NCI-H2029 (cell line): ENCODE measurements at regions not wholly inside any gene's neighbourhood (a gene's known extent, or its start where the extent isn't known, plus 50 kb on each side); places are given as distances from the start of the nearest gene placed in this dataset.
"Not testable (repeated sequence)": the region's sequence is repeated elsewhere in the genome, so short reads cannot be mapped to it uniquely, and the experiment has no call there.

Source experiments
- DNase-seq: peaks from one replicate; lab custom pipeline; 2025; lab: John Stamatoyannopoulos, UW

DNA sequence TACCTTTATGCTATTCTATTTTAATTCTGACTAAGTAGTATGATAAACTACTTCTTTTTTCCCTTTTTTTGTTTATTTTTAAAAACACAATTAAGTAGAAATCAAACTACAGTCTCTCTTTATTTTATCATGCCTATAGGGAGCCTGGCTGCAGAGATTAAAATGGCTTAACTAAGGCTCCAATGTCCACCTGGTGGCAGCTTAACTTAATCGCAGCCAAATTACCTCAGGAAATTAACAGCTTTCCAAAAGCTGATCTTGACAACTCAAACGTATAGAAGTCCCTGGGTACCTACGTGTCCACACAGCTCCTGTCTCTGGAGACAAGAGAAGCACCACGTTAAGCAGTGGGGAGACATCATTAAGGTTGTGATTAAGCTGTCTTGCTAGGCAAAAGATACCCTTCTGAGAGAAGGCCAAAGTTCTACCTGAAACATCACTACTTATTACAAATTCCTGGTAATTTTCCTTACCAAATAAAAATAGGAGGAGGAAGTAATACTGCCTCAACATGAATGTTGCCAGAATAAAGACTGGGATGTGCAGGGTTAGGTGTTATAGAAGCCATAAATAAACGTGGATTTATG, 63.2 kb upstream of the SNX19 start:
- DNase-seq: no peak

GRCh38 chr11:130980071-130980862, 64.0 kb upstream of the SNX19 start:
- DNase-seq: no peak

- DNase-seq: not testable (repeated sequence)
These were observed 68.0 kb upstream of the SNX19 start for GRCh38 chr11:130984241-130984640.

- no peak for DNase-seq
These were observed 76.5 kb upstream of the SNX19 start for GRCh38 chr11:130992788-130993187.

- no peak for DNase-seq
These were observed 77.8 kb upstream of the SNX19 start for GRCh38 chr11:130994043-130994442.

DNA sequence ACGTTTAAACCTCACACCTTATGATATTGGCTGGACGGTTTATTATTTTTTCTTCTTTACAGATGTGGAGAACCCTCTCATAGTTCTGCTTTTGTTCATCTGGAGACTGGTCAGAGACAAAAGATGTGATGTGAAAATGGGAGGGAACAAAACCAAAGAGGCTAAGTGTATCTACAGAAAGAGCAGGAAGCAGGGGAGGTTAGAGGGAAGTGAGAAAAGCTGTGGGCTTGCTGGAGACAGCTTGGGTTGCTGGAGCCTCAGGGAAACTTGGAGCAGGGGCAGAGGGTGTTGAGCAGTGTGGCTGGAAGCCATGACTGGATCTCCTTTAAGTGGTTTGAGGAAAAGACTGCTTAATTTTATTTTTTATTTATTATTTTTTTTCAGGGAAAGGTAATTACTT, 79.0 kb upstream of the SNX19 start:
- no peak for DNase-seq

GRCh38 chr11:130997278-130997677, 81.0 kb upstream of the SNX19 start:
- no peak for DNase-seq

GRCh38 chr11:130999086-130999485, 82.8 kb upstream of the SNX19 start:
- DNase-seq: no peak

DNA sequence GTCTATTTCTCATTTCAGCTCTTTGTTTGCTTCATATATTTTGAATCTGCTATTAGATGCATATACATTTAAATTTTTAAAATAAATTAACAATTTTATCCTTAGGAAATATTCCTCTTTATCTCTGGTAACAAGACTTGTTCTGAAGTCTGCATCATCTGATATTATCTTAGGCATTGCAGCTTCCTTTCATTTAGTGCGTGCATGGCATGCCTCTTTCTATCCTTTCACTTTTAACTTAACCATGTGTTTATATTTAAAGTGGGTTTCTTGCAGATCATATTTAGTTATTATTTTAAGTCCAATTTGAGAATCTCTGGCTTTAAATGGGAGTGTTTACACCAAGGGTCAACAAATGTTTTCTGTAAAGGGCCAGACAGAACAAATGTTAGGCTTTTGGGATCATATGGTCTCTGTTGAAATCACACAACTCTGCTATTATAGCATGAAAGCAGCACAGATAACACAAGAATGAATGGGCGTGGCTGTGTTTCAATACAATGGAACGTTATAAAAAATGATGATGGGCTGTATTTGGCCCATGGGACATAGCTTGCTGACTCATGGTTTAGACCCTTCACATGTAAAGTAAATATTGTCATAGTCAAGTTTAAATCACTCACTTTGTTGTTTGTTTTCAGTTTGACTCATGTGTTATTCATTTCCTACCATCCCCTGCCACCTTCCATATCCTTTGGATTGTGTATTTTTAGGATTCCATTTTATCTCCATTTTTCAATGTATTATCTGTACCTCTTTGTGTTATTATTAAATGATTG, 83.9 kb upstream of the SNX19 start:
- DNase-seq: no peak

DNA sequence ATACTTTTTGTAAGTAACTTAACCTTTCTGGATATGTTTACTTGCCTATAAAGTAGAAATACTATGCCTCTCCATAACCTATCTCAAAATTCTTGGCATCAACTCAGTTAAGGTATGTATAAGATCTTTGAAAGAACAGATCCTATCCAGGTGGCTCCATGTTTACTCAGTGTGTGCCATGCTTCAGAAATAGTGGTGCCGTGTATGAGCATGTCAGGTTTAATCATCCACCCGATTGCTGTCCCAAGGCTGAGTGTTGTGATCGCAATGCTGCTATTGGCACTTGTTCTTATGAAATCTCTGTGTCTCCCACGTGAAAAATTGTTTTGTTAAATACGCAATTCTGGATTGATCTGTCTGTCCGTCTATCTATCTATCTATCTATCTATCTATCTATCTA, 85.9 kb upstream of the SNX19 start:
- no peak for DNase-seq

DNA sequence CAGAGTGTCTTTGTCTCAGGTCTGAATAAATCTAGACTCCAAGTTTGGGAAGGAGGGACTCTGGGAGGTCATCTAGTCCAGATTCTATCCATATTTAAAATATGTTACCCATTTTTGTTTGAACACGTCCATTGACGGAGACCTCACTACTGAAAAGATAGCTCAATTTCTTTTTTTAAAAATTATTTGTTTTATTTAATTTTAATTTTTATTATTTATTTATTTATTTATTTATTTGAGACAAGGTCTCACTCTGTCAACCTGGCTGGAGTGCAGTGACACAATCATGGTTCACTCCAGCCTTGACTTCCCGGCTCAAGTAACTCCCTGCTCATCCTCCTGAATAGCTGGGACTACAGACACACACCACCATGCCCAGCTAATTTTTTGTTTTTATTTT, 89.5 kb upstream of the SNX19 start:
- no peak for DNase-seq

DNA sequence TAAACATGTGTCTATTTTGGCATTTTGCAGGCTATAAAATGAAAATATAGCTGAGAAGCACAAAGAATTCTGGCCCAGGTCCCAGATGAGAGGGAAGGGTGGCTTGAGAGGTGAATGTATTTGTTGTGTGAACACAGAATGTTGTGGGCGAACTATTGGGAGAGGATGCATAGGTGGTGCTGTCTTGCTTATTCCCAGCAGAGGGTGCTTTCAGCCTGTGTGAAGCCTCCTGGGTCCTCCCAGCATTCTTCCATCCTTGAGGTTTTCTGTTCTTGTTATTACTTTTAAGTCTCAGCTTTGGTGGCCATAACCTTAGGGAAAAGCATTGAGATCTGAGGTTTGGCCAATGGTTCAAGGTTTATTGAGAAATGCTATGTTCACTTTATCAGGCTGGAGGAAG, 108.7 kb upstream of the SNX19 start:
- DNase-seq: no peak

DNA sequence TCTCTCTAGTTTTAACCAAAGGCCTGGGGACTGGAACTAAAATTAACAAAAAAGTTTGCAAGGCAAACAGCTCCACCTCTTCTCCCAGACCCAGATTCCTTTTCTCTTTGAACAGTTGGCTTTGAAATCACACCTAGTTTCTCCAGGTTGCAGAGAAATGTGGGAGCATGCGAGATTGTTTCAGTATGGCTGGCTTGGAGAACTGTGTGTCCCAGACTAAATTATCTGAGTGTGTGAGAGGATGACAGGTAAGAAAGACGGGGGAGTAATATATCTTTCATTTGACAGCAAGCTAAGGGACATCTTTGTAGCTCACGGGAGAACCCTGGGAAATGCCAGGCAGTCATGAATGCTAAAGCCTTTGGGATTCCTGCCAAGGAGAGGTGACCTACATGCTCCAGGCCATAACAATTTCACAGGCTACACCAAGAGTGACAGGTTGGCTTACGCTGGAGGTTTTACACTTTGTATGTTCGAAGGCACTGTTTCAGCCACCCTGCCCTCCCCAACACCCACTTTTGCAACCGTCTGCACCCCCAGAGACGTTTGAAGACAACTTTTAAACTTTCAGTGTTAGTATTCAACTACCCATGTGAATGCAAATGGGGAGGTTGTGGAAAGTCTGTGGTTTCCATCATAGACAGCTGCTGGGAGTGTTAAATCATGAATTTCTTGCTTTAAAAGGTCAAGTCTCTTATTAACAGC, 109.3 kb upstream of the SNX19 start:
- no peak for DNase-seq

GRCh38 chr11:131027491-131027890, 111.2 kb upstream of the SNX19 start:
- DNase-seq: no peak

DNA sequence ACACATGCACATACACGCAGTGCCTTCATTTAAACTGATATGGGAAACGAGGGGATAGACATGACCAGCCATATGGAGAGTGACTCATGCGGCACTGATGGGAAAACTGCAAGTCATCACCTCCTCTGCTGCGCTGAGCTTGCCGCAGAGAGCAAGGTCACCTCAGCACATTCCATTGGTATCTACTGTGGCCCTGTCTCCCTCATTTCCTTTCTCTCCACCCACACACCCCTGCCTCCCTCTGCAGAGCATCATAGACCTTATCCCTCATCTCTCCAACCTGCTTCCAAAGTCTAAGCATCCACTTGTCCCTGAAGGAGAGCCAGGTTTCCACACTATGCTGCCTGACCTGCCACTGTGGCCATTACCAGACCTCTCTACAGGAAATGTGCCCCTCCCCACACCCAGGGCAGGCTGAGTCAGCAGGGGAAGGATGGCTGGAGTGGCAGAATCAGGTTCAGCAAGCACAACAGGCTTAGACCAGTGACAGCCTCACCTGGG, 116.9 kb upstream of the SNX19 start:
- DNase-seq: no peak

DNA sequence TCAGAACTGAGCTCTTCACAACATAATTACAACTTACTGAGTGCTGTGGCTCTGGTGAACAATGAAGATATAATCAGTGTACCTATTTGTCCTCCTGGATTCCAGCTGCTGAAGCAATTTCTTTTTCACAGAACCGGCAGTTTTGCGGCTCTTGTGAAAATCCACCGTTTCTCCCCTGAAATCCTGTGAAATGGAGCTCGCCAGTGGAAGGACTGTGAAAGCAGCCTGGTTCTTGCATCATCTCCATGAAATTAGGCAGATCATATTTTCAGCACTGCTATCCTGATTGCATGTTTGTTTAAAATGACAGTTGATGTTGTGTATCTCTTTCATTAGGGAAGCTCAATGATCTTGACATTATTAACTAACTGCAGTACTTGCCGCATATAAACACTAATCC, 120.2 kb upstream of the SNX19 start:
- DNase-seq: no peak

DNA sequence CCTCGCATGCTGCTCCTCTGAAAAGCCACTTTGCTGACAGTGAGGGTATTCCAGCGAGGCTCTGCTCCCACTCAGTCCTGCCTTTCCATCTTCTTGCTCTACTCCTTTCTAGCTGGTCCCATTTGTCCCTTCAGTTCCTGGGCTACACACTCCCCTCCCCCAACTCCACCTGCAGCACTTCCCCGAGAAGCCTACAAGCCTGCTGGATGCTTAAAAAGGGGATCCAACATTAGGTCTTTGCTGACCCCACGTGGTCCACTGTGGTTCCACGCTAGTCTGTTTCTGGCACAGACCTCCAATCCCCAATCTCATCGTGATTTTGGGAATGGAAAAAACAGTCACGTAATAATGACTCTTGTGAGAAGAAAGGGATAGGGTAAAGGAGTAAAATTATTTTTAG, 121.6 kb upstream of the SNX19 start:
- no peak for DNase-seq

DNA sequence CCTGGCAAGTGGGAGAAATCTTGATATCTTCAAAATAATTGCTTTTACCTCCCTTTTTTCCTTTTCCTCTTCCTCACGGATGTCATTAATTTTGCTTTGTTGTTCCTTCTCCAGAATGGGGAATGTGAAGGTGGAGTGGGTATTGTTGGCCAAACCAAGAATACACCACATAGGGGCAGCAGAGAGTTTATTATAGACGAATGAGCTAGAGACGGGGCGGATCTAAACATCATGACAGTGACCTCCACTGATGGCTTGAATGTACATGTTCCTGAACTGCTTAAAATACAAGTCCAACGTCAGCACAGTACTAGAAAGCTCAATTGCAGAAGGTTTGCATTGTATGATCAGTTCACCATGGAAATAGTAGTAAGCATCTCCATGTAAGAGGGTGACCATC, 122.3 kb upstream of the SNX19 start:
- DNase-seq: no peak

DNA sequence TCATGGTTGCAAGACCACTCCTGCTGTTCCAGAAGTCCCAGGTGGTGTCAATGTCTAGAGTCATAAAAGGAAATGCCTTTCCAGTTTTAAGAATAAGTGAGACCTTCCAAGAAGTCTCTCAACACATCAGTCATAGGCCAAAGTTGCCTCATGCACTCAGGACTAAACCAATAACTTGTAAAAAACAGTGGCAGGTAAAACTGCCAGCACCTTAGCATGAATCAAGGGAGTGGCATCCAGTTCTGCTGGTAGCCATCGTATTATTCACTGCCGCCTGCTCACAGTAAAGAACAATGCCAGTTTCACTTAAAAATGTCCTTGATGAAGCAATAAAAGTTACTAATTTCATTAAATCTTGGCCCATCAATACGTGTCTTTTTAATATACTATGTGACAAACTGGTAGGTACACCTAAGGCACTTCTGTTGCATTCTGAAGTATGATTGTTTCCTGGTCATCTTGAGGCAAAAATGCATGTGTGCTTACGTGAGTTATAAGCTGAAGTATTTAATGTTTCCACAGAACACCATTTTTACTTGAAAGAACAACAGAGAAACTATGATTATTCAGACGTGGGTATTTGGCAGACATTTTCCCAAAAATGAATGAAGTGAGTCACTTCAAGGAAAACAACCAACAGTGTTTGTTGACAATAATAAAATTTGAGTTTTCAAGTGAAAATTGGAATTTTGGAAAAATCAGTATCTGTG, 125.2 kb upstream of the SNX19 start:
- no peak for DNase-seq

GRCh38 chr11:131042041-131042390, 125.7 kb upstream of the SNX19 start:
- DNase-seq: no peak

- DNase-seq: no peak
These were observed 127.0 kb upstream of the SNX19 start for GRCh38 chr11:131043251-131043650.

- DNase-seq: no peak
These were observed 128.6 kb upstream of the SNX19 start for GRCh38 chr11:131044851-131045250.
